ENCODE measurements at regions not wholly inside any gene's neighbourhood (a gene's known extent, or its start where the extent isn't known, plus 50 kb on each side); places are given as distances from the start of the nearest gene placed in this dataset.

GRCh38 chr20:48066246-48066645 lies 281.0 kb upstream of the SULF2 start:
- DNase-seq (ENCODE audit: insufficient read length, low spot score), result no peak
- no peak for FAIRE-seq
- TF ChIP-seq, protein P1, sequence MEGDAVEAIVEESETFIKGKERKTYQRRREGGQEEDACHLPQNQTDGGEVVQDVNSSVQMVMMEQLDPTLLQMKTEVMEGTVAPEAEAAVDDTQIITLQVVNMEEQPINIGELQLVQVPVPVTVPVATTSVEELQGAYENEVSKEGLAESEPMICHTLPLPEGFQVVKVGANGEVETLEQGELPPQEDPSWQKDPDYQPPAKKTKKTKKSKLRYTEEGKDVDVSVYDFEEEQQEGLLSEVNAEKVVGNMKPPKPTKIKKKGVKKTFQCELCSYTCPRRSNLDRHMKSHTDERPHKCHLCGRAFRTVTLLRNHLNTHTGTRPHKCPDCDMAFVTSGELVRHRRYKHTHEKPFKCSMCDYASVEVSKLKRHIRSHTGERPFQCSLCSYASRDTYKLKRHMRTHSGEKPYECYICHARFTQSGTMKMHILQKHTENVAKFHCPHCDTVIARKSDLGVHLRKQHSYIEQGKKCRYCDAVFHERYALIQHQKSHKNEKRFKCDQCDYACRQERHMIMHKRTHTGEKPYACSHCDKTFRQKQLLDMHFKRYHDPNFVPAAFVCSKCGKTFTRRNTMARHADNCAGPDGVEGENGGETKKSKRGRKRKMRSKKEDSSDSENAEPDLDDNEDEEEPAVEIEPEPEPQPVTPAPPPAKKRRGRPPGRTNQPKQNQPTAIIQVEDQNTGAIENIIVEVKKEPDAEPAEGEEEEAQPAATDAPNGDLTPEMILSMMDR (IDR thresholded peaks at IDR 0.05; ENCODE audit: insufficient read depth, missing control alignments), result no peak

GRCh38 chr20:48065833-48066232 lies 280.6 kb upstream of the SULF2 start:
- no peak for DNase-seq (ENCODE audit: insufficient read length, low spot score)
- no peak for FAIRE-seq
- TF ChIP-seq, protein P1 (IDR thresholded peaks at IDR 0.05; ENCODE audit: insufficient read depth, missing control alignments), result no peak

- DNase-seq (ENCODE audit: insufficient read length, low spot score) (no peak), FAIRE-seq (no peak)
- TF ChIP-seq, protein P1 (IDR thresholded peaks at IDR 0.05; ENCODE audit: insufficient read depth, missing control alignments), result no peak
Observed at GRCh38 chr20:48064929-48065328, 279.6 kb upstream of the SULF2 start.

GRCh38 chr20:48060841-48061720 lies 275.8 kb upstream of the SULF2 start:
- TF ChIP-seq, protein P1 (IDR thresholded peaks at IDR 0.05; ENCODE audit: insufficient read depth, missing control alignments), result no peak
- FAIRE-seq (no peak), DNase-seq (ENCODE audit: insufficient read length, low spot score) (no peak)

DNA sequence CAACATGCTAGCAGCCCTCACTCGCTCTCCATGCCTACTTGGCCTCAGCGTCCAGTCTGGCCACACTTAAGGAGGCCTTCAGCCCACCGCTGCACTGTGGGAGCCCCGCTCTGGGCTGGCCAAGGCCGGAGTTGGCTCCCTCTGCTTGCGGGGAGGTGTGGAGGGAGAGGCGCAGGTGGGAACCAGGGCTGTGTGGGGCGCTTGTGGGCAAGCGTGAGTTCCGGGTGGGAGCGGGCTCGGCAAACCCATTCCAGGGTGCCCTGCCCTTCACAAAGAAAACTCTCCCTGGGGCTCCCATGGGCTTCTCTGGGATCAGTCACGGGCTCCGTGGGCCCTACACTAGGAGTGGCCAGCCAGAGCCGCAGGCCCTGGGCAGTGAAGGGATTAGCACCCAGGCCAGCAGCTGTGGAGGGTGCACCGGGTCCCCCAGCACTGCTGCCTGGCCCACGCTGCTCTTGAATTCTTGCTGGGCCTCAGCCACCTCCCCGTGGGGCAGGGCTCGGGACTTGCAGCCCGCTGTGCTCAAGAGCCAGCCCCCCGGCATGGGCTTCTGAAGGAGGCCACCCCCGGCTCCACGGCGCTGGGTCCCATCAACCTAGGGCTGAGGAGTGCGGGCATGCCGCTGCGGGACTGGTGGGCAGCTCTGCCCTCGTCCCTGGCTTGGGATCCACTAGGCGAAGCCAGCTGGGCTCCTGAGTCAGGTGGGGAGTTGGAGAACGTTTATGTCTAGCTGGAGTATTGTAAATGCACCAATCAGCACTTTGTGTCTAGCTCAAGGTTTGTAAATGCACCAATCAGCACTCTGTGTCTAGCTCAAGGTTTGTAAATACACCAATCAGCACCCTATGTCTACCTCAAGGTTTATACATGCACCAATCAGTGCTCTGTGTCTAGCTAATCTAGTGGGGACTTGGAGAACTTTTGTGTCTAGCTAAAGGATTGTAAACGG lies 273.6 kb upstream of the SULF2 start:
- no peak for FAIRE-seq
- DNase-seq (ENCODE audit: insufficient read length, low spot score), result no peak
- TF ChIP-seq, protein P1 (IDR thresholded peaks at IDR 0.05; ENCODE audit: insufficient read depth, missing control alignments), result no peak

DNA sequence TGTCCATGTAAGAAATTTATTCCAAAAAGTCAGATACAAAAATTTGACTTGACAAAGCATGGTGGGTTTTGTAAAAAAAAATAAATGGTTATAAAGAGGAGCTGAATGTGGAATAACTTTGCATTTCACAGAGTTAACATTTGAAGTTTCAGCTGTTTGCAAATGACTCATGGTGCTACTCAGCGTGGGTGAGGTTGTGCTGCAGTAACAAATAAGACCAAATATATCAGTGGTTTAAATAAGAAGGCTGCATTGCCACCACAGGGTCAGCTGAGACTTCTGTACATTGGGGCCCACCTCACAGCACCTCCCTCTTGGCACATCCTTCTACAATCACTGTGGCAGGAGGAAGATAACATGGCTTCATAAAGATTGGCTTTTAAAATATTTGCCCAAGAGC lies 272.5 kb upstream of the SULF2 start:
- FAIRE-seq (no peak), DNase-seq (ENCODE audit: insufficient read length, low spot score) (no peak)
- TF ChIP-seq, protein P1 (IDR thresholded peaks at IDR 0.05; ENCODE audit: insufficient read depth, missing control alignments), result no peak
